Stimulated activated CD4-positive, alpha-beta T cell treated with anti-CD3 and anti-CD28 coated beads, Interleukin-4, amount 100 ng/mL, for 48 hours (primary cell): ENCODE measurements at regions not wholly inside any gene's neighbourhood (a gene's known extent, or its start where the extent isn't known, plus 50 kb on each side); places are given as distances from the start of the nearest gene placed in this dataset.
"Not testable (repeated sequence)": the region's sequence is repeated elsewhere in the genome, so short reads cannot be mapped to it uniquely, and the experiment has no call there.

Experiments
- DNase-seq, 2 donors: peaks; one replicate each; pipeline ENCODE4 v3.0.0-alpha.2; 2020; ENCODE audit warnings: low read depth in 2 of 2

DNA sequence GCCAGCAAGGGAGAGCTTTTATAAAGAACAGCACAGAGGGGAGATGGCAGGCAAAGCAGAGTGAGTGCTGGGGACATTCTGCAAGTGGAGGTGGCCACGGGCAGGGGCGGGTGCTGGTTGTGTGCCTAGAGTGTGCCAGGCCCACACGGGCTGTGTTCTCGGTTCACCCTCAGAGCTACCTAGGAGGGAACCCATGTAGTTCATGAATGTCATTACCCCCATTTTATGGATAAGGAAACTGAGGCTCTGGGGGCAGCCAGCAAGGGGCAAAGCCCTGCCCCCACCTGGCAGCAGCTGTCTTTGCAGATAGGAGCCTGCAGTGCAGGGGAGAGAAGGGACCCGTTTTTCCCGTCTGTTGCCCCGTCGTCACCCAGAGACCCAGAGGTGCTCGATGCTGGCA, 85.2 kb upstream of the NCOR2 start:
- DNase-seq = no peak

DNA sequence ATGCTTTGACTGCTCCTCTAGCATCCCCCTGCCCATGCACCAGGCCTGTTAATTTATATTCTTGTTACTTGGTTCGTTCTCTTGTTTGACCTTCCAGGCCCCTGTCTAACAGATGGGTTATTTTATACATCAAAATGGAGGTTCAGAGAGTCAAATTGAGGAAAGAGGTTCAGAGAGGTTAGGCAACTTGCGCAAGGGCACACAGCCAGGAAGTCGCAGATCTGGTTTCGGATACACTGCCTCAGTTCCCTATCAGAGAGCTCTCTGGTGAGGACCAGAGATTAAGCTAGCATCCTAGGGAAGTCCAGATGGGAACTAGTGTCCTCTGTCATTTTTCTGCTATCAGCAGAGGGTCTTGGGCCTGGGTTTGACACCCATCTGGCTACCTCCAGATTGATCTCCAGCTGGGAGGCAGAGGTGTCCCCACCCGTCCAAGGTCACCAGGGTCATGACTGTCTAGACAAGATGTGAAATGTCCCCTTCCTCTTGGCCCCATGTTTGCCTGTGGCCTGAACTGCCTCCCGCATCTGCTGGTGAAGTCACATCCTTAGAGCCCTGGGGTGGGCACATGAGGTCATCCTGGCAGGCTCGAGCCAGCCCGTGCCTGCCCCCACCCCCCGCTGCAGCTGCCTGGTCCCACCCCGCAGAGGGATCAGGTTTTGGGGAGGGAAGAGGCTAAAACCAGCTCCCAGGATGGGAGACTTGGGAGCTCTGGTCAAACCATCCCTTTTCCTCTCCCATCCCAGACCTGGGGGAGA, 84.3 kb upstream of the NCOR2 start:
- no peak for DNase-seq

GRCh38 chr12:124650912-124651311, 83.5 kb upstream of the NCOR2 start:
- DNase-seq = no peak

DNA sequence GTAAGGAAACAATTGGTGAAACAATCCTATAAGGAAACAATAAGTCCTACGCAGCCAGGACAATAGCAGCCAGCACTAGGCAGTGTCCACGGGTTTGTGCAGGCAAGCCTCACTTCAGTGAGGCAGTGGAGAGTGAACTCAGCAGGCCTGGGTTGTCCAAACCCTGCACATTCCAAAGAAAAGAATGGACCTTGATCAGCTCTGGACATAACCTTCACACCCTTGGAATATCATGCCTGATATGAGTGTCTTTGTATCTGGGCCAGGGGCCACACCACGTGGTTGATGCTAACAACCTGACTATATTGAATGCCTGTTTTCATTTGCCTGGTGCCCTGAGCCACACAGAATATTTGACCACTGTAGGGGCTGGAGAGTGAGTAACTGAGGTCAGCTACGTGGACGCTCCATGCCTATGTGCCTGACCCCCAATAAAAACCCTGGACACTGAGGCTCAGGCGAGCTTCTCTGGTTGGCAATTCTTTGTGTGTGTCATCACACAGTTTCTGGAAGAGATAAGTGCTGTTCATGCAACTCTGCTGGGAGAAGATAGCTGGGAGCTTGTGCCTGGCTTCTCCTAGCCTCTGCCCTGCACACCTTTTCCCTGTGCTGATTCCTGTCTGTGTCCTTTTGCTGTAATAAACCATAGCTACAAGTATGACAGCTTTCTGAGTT, 81.4 kb upstream of the NCOR2 start:
- DNase-seq = peak in 1 of 2 donors; percentile 15

DNA sequence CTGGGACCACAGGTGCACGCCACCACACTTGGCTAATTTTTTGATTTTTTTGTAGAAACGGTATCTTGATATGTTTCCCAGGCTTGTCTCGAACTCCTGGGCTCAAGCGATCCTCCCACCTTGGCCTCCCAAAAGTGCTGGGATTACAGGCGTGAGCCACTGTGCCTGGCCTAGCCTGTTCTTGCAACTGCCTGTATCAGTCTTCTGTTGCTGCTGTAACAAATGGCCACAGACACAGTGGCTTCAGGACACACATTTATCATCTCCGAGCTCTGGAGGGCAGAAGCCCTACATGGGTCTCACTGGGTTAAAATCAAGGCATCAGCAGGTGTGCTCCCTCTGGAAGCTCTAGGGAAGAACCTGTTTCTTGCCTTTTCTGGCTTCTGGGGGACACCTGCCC, 79.9 kb upstream of the NCOR2 start:
- no peak for DNase-seq

GRCh38 chr12:124646385-124647230, 79.2 kb upstream of the NCOR2 start:
- peak; percentile 32 to 36 for DNase-seq

DNA sequence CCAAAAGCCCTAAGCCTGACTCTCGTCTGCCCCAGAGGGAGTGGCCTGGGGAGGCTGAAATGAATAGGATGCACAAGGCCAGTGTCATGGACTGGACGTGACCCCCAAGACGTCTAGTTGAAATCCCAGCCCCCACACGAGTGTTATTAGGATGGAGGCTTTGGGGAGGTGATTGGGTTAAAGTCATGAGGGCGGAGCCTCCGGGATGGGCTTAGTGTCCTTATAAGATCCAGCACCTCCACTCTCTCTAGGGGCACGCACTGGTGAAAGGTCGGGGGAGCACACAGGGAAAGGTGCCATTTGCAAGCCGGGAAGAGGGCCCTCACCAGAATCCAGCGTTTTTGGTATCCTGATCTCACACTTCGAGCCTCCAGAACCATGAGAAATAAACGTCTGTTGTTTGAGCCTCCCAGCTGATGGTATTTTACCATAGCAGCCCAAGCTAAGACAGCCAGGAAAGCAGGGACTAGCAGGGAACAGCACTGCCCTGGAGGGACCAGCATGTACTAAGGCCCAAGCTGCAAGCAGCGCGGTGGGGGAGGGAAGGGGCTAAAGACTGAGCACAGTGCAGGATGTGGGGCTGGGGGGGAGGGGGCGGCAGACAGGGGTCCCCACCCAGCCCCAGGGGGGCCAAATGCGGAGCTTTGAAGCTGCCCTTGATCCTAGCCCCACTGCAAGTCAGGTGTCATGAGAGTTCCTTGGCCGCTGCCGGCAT, 78.3 kb upstream of the NCOR2 start:
- no peak for DNase-seq

DNA sequence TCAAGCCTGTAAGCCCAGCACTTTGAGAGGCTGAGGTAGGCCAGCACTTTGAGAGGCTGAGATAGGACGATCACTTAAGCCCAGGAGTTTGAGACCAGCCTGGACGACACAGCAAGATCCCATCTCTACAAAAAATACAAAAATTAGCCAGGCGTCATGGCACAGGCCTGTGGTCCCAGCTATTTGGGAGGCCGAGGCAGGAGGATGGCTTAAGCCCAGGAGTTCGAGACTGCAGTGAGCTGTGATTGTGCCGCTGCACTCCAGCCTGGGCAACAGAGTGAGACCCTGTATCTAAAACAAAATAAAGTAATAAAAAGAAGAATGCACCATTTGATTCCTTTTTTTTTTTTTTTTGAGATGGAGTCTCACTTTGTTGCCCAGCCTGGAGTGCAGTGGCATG, 76.4 kb upstream of the NCOR2 start:
- DNase-seq = not testable (repeated sequence)

DNA sequence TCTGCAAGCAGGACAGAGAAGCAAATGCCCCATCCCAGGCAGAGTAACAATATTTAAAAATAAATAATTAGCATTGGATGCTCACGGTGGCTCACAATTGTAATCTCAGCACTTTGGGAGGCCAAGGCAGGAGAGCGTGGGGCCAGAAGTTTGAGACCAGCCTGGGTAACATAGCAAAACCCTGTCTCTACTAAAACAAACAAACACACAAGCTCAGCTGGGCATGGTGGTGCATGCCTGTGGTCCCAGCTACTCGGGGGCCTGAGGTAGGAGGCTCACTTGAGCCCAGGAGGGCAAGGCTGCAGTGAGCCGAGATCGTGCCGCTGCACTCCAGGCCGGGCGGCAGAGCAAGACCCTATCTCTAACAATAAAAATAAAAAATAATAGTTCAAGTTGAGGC, 74.7 kb upstream of the NCOR2 start:
- DNase-seq = no peak

DNA sequence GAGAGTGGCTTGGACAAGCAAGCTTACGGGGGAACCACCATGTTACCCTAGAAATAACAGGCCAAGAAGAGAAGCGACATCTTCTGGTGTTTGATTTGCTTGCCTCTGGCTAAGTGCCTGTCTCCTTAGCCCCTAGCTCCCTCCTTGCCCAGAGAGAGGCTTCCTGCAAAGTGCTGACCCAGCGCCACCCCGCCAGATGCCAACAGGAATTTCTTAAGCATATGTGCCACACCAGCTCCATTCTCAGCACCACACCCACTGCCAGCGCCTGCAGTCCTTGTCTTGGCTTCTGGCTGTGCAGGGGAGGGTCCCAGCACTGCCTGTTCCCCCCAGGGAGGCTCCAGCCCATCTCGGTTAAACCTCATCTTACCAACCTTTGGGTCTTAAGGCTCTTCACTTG, 74.2 kb upstream of the NCOR2 start:
- no peak for DNase-seq

DNA sequence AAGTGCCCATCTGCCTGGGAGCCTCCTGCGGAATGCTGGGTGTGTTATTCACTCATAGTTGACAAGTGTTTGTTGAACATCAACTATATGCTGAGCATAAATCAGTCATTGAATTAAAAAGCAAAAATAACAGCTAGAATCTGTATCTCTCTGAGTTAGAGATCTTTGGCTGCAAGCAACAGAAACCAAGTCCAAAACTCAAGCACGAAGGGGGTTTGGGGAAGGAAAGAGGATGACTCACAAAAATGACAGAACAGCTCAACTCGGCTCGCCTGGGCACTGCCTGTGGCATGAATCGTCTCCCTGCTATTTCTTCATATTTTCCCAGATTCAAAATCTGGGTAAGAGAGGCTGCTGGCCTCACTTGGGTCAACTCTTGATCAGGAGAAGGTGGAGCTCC, 72.6 kb upstream of the NCOR2 start:
- DNase-seq = no peak

GRCh38 chr12:124639122-124639806, 71.9 kb upstream of the NCOR2 start:
- DNase-seq = no peak

- DNase-seq = no peak
Measured at GRCh38 chr12:124637581-124637981, 70.2 kb upstream of the NCOR2 start.

- DNase-seq = no peak
Measured at GRCh38 chr12:124637163-124637562, 69.8 kb upstream of the NCOR2 start.

DNA sequence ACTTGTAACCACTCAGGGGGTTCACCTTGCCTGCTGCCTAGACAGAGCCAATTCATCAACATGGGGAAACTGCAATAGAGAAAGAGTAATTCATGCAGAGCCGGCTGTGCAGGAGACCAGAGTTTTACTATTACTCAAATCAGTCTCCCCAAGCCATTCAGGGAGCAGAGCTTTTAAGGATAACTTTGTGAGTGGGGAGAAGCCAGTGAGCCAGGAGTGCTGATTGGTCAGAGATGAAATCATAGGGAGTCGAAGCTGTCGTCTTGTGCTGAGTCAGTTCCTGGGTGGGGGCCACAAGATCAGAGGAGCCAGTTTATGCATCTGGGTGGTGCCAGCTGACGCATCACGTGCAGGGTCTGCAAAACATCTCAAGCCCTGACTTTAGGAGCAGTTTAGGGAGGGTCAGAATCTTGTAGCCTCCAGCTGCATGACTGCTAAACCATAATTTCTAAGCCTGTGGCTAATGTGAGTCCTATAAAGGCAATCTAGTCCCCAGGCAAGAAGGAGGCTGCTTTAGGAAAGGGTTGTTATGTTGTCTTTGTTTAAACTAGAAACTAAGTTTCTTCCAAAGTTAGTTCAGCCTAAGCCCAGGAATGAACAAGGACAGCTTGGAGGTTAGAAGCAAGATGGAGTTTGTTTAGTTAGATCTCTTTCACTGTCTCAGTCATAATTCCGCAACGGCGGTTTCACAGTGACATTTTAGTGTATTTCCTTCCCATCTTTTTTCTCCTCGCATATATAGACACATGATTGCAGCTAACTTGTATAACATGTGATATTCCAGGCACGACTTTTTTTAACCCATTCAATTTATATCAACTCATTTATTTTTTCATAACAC, 68.9 kb upstream of the NCOR2 start:
- DNase-seq = peak; percentile 48 to 54

- no peak for DNase-seq
Measured at GRCh38 chr12:124635316-124635715, 67.9 kb upstream of the NCOR2 start.

DNA sequence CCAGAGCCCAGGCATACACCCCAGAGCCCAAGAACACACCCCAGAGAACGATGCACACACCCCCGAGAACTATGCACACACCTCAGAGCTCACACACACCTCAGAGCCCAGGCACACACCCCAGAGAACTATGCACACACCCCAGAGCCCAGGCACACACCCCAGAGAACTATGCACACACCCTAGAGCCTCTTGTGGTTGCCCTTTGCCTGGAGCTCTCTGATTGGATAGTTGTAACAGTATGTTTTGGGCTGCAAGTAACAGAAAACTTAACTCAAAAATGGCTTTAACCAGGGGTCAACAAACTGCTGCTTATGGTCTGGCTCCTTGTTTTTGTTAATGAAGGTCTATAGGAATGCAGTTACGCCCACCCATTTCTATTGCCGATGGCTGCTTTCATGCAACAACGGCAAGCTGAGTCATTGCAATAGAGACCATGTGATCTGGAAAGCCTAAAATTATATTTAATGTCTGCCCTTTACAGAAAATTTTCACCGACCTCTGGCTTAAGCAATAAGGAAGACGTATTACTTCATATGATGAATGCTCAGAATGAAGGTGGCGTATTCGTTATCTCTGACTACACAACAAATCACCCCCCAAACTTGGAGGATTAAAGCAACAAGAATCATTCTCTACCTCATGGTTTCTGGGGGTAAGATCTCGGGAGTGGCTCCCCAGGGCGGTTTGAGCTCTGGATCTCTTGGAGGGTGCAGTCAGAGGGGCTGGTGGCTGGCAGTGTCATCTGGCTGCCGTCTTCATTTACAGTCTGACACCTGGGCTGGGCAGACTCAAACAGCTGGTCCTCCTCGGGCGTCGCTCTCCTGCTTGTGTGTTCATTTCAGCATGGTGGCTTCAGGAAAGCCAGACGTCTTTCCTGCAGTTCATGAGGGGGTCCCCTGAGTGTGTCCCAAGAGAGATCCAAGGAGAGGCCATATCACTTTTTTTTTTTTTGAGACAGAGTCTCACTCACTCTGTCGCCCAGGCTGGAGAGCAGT, 66.3 kb upstream of the NCOR2 start:
- no peak for DNase-seq

DNA sequence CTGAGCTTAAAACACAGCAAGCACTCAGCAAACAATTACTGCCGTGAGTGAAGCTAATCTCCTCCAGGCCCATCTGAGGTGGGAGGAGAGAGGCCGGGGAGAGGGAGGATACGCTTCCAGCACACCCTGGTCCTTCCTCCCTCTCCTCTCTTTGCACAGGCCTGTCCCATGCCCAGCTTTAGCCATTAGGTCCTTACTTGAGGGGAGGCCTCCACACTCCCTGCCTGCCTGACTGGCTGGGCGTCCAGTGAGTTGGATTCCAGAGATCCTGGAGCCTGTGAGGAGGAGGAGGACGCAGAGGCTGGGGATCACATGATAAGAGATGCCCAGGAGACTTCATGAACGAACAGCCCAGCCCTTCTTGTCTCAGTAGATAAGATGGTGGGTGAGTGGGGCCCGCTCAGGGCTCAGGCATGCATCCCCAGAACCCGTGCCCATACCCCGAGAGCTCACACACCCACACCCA, 65.1 kb upstream of the NCOR2 start:
- no peak for DNase-seq

DNA sequence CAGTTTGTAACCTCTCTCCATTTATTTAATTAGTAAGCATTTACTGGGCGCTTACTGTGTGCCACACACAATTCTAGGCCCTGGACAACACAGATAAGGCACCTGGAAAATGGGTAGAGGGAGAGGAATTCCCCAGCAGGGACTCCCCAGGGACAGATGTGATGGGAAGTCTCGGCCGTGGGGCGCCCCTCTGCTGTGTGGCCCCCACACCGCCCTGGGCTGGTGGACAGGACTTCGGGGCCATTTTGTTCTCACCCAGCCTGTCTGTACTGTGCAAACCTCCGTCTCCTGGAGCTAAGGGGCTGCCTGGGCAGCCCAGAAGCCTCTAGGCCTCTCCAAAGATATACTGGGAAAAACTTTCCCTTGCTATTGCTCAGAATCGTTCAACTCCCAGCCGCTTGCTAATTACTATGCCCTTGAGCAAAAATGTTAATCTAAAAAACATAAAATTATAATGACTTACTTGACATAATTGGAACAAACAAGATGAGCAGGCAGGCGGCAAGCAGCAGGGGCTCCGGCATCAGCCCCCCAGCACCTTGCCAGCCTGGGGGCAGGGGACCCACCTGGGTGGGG, 64.4 kb upstream of the NCOR2 start:
- no peak for DNase-seq
